Testis (tissue), 2 donors: ENCODE measurements at regions not wholly inside any gene's neighbourhood (a gene's known extent, or its start where the extent isn't known, plus 50 kb on each side); places are given as distances from the start of the nearest gene placed in this dataset.
"Not testable (repeated sequence)": the region's sequence is repeated elsewhere in the genome, so short reads cannot be mapped to it uniquely, and the experiment has no call there.

Source experiments
- DNase-seq: peaks from one replicate; pipeline ENCODE4 v3.0.0-alpha.2; 2019
- H3K27ac ChIP-seq, 2 donors: fragments of 200-600 bp; sonication (generic); one replicate each; pipeline ENCODE4 v1.5.1; 2019
- H3K27me3 ChIP-seq: fragments of 200-600 bp; sonication (generic); one replicate; pipeline ENCODE4 v1.5.1; 2019
- H3K36me3 ChIP-seq: fragments of 200-600 bp; sonication (generic); one replicate; pipeline ENCODE4 v1.5.1; 2017; ENCODE audit warnings: low read depth; ENCODE audit errors: missing control alignments
- H3K4me1 ChIP-seq: fragments of 200-600 bp; sonication (generic); one replicate; pipeline ENCODE4 v1.5.1; 2019
- H3K4me3 ChIP-seq, 2 donors: fragments of 200-600 bp; sonication (generic); one replicate each; pipeline ENCODE4 v1.5.1; 2017 to 2019
- H3K9me3 ChIP-seq: fragments of 200-600 bp; sonication (generic); one replicate; pipeline ENCODE4 v1.5.1; 2017
- CTCF ChIP-seq, 3 experiments: fragments of 450-650 bp in 2 of 3; fragments of 200-600 bp in 1 of 3; sonication (generic) in 1 of 3; IDR thresholded peaks; one replicate each; pipeline ENCODE4 v1.5.1; 2016 to 2019; ENCODE audit warnings: antibody characterized with exemption in 3 of 3, mild to moderate bottlenecking in 2 of 3, moderate library complexity in 1 of 3
- POLR2A ChIP-seq: fragments of 450-650 bp; IDR thresholded peaks from one replicate; pipeline ENCODE4 v1.6.1; 2017; ENCODE audit warnings: antibody characterized with exemption, mild to moderate bottlenecking, moderate library complexity
- WGBS, 2 donors: methylation state at CpG; one replicate each; pipeline ENCODE4 v1.1.5; 2018; 5-methylcytosine and 5-hydroxymethylcytosine counted together
- intact Hi-C: fragments of 100-400 bp; cut with DNase I; formaldehyde crosslinking; loops from one replicate; pipeline ENCODE4 v1.15.1; 2023; ENCODE audit warnings: low total_unique reads

- 73 to 74% methylated on average over 7 of the region's 7 CpGs for WGBS, 2 donors
- TF ChIP-seq POLR2A (no peak), CTCF (IDR thresholded peaks at IDR 0.05) (no peak)
- no peak for DNase-seq
- Histone ChIP-seq H3K4me3 (no peak overlapping the region), H3K9me3 (no peaks in the 10 kb centered on the region), H3K36me3 (no peaks in the 10 kb centered on the region), H3K4me1 (peaks cover 7% of the 10 kb centered on the region), H3K27me3 (no peaks in the 10 kb centered on the region), H3K27ac (no peak overlapping the region)
- intact Hi-C loops = no loop called here
Observed at GRCh38 chr9:108049026-108049607, 559.5 kb upstream of the KLF4 start.

- TF ChIP-seq POLR2A = no peak
- no peak overlapping the region for H3K4me3 ChIP-seq
- H3K36me3 ChIP-seq = no peaks in the 10 kb centered on the region
- no peak overlapping the region for H3K27ac ChIP-seq
- H3K27me3 ChIP-seq = no peaks in the 10 kb centered on the region
- no peaks in the 10 kb centered on the region for H3K9me3 ChIP-seq
- peaks cover 1% of the 10 kb centered on the region for H3K4me1 ChIP-seq
- DNase-seq = no peak
- intact Hi-C loops = no loop called here
Observed at GRCh38 chr9:108048406-108049025, 558.9 kb upstream of the KLF4 start.

- H3K27ac ChIP-seq, H3K9me3 ChIP-seq, H3K4me1 ChIP-seq, H3K27me3 ChIP-seq, H3K36me3 ChIP-seq, intact Hi-C loops, DNase-seq, H3K4me3 ChIP-seq: not testable (repeated sequence)
- WGBS, 2 donors = 93 to 94% methylated on average over 1 of the region's 1 CpG
Observed at GRCh38 chr9:108047777-108048176, 558.2 kb upstream of the KLF4 start.

- H3K4me3 ChIP-seq = no peak overlapping the region
- 80 to 85% methylated on average over 5 of the region's 5 CpGs for WGBS, 2 donors
- no peak overlapping the region for H3K27ac ChIP-seq
- DNase-seq = no peak
- no peaks in the 10 kb centered on the region for H3K27me3 ChIP-seq
- no peak for TF ChIP-seq POLR2A
- no peak for TF ChIP-seq CTCF (IDR thresholded peaks at IDR 0.05)
- no peaks in the 10 kb centered on the region for H3K36me3 ChIP-seq
- no peaks in the 10 kb centered on the region for H3K9me3 ChIP-seq
- no peaks in the 10 kb centered on the region for H3K4me1 ChIP-seq
- intact Hi-C loops = no loop called here
Observed at GRCh38 chr9:108047264-108047663, 557.7 kb upstream of the KLF4 start.

GRCh38 chr9:108045851-108046250 is 556.3 kb upstream of the KLF4 start:
- 100% methylated on average over 1 of the region's 1 CpG for WGBS, 2 donors

More at GRCh38 chr9:108045851-108046250, 556.3 kb upstream of the KLF4 start:
- Histone ChIP-seq H3K4me1 (no peaks in the 10 kb centered on the region), H3K9me3 (no peaks in the 10 kb centered on the region), H3K36me3 (no peaks in the 10 kb centered on the region), H3K4me3 (no peak overlapping the region), H3K27ac (no peak overlapping the region), H3K27me3 (no peaks in the 10 kb centered on the region)
- no peak for DNase-seq
- TF ChIP-seq POLR2A = no peak
- TF ChIP-seq CTCF (IDR thresholded peaks at IDR 0.05) = no peak
- intact Hi-C loops = no loop called here
